Naive thymus-derived CD8-positive, alpha-beta T cell (primary cell): ENCODE measurements at regions not wholly inside any gene's neighbourhood (a gene's known extent, or its start where the extent isn't known, plus 50 kb on each side); places are given as distances from the start of the nearest gene placed in this dataset.

Experiments used
- ATAC-seq, 2 donors: fragments of 150-1000 bp; cut with Tn5 transposase in 1 of 2; sonication (Bioruptor Pico), chemical (Tn5 transposase) in 1 of 2; 1 replicate in 1 of 2; 2 replicates in 1 of 2; pipeline ENCODE4 v1.10.0; 2021; ENCODE audit warnings: mild to moderate bottlenecking in 2 of 2, moderate library complexity in 2 of 2
- POLR2A ChIA-PET: fragments of 350-600 bp; sonication (Branson Sonifier 250); formaldehyde crosslinking; loops from one replicate; lab custom pipeline; 2021; ENCODE audit warnings: antibody characterized with exemption; lab: Charles Lee
- DNase-seq, 10 donors: peaks; one replicate each; pipeline versions ENCODE4 v3.0.0 to v3.0.0-alpha.2; 2020 to 2022
- H3K27ac Mint-ChIP-seq, 10 donors: one replicate each; pipeline ENCODE4 v1.8.0; 2020 to 2022; ENCODE audit warnings: mild to moderate bottlenecking in 10 of 10, mixed read lengths in 10 of 10, moderate library complexity in 4 of 10, inconsistent platforms in 1 of 10
- H3K27me3 Mint-ChIP-seq, 5 donors: one replicate each; pipeline ENCODE4 v1.8.0; 2021 to 2022; ENCODE audit warnings: mixed read lengths in 5 of 5
- H3K36me3 Mint-ChIP-seq, 3 donors: one replicate each; pipeline ENCODE4 v1.8.0; 2020 to 2022; ENCODE audit warnings: mixed read lengths in 3 of 3, mild to moderate bottlenecking in 2 of 3, inconsistent platforms in 1 of 3
- H3K4me1 Mint-ChIP-seq, 4 donors: one replicate each; pipeline ENCODE4 v1.8.0; 2021 to 2022; ENCODE audit warnings: mixed read lengths in 4 of 4
- H3K4me3 Mint-ChIP-seq, 10 donors: one replicate each; pipeline ENCODE4 v1.8.0; 2020 to 2022; ENCODE audit warnings: mild to moderate bottlenecking in 10 of 10, mixed read lengths in 10 of 10, moderate library complexity in 6 of 10, inconsistent platforms in 1 of 10
- H3K9me3 Mint-ChIP-seq, 9 donors: one replicate each; pipeline ENCODE4 v1.8.0; 2020 to 2022; ENCODE audit warnings: mixed read lengths in 9 of 9, mild to moderate bottlenecking in 3 of 9, inconsistent platforms in 1 of 9, moderate library complexity in 1 of 9

DNA sequence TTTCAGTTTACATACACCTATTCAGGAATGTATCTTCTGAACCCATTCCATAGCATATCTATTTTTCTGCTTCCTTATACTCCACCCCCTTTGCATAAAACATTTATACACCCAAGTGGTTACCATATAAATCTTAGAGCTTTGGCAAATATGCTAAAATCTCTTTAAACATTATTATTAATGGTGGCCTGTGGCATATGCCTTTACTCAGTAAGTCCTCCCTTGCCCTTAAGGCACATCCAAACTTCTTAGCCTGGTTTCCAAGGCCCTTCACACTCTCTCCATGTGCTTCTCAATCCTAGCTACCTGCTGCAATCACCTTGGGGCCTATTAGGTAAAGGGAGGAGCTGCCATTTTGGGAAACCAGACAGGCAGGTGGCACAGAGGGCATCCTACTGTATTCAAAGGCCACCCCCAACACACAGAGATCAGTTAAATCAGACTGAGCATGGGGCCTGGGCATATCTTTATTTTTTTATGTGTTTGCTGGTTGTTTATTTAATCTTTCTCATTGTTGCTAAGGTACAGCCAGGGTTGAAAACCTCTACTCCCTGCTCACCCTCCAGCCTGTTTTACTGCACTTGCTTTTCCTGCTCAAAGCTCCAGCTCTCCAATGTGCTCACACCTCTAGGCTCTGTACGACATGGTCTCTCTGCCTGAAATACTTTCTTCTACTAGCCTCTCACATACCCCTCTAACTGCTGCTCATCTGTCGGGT lies 242.8 kb upstream of the HNRNPA3 start:
- POLR2A ChIA-PET: no interaction called here
- peaks cover 0 to 3% (median 0%) of the 10 kb centered on the region in 5 donors for H3K27me3 Mint-ChIP-seq
- ATAC-seq (no peak), DNase-seq (no peak)
- no peak overlapping the region for H3K4me3 Mint-ChIP-seq
- H3K4me1 Mint-ChIP-seq: peaks cover 0 to under 1% (median 0%) of the 10 kb centered on the region in 4 donors
- no peaks in the 10 kb centered on the region for H3K9me3 Mint-ChIP-seq
- no peaks in the 10 kb centered on the region for H3K36me3 Mint-ChIP-seq
- H3K27ac Mint-ChIP-seq: no peak overlapping the region

DNA sequence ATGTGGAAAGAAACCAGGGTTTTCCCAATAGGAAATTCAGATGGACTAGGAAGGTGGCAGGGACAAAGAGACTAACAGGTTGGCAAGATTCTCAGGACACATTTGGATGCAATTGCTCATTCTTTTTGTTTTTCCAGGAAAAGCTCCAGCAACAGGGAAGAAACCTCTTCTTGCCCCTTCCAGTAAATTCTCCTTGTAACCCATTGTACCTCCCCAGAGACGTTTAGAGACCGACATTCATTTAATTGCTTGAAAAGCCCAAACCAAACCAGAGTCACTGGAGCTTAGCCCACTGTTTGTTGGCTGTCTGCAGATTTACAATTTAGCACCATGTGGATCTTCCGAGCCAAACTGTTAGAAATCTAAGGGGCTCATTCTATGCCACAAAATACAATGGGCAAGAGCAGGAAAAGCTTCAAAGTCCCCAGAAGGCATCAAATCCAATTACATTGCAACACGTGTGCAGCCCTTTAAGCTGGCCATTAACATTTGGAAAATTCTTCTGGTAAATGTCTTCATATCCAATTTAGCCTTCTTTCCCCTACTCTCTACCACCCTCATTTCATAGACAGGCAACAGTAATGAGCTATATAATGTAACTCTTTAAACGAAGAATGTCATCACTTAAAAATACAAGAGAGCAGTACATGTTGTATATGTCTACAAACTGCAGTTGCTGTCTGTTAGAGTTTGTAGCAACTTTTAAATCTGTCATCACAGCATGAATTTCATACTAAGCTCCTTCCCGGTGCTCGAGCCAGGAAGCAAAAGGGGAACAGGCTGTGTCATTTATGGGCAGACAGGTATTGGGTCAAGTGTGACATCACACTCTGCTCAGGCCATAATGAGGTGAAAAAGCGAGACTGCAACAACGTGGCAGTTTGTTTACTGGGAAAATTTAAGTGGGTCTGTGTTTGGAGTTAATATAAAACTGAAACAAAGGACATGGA lies 235.6 kb upstream of the HNRNPA3 start:
- Mint-ChIP-seq H3K4me3 (no peak overlapping the region), H3K27ac (no peak overlapping the region), H3K4me1 (peaks cover 0 to 2% (median 0%) of the 10 kb centered on the region in 4 donors), H3K36me3 (no peaks in the 10 kb centered on the region), H3K27me3 (peaks cover 0 to 3% (median 2%) of the 10 kb centered on the region in 5 donors), H3K9me3 (no peaks in the 10 kb centered on the region)
- DNase-seq (no peak), ATAC-seq (no peak)
- POLR2A ChIA-PET: no interaction called here

DNA sequence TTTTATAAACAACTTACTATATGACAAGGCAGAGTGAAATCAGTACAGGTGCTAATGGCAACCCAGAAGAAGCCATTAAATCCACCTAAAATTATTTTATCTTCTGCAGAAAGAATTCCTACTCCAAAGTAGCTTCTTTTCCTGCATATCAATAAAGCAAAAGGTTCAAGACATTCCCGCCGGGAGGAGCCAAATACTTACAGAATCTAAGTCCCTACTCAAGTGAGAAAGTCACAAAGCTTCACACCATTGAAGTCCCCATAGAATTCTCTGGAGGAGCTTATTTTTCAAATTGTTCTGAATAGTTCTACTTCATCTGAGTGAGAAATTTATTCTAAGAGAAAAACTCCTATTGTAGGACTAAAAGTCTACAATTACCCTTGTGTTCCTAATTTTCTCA lies 233.7 kb upstream of the HNRNPA3 start:
- DNase-seq (no peak), ATAC-seq (no peak)
- Mint-ChIP-seq H3K4me1 (peaks cover 0 to 2% (median 0%) of the 10 kb centered on the region in 4 donors), H3K4me3 (no peak overlapping the region), H3K9me3 (no peaks in the 10 kb centered on the region), H3K27me3 (peaks cover 0 to 5% (median 2%) of the 10 kb centered on the region in 5 donors), H3K27ac (no peak overlapping the region), H3K36me3 (no peaks in the 10 kb centered on the region)
- POLR2A ChIA-PET: interaction anchor here (0.6 kb wide), 1 partner anchor 1749 kb away, joined by 3 read pairs; no protein-coding TSS in a partner anchor

DNA sequence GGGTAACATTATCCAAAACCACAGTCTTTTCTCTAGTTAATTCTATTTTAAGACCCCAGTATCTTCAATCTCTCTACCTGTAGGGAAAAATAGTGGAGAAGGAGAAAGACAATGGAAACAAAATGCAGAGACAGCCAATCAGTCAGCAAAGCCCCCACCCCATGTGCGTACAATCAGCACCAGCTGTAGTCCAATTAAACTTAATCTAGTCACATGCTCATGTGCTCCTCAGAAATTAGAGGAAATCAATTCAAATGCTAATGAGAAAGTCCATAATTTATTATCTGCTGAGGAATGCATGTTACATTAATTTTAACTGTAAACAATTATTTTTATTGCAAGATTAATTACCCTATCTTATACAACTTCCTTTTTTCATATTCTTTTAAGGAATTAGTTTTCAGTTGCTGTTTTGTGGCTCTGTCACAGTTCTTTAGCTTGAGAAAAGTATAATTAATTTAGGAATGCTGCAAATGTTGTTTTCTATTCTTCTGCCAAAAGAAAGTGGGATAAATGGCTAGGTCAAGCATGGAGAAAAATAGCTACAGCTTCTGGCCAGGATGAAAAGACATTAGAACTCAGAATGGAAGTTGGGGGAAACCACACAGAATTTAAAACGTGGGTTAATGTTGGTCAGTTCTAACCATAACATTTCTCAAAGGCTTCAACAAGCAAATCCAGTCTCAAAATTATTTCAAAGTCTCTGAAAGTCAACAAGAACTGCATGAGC lies 232.4 kb upstream of the HNRNPA3 start:
- Mint-ChIP-seq H3K27ac (no peak overlapping the region), H3K9me3 (no peaks in the 10 kb centered on the region), H3K36me3 (no peaks in the 10 kb centered on the region), H3K4me1 (no peaks in the 10 kb centered on the region), H3K27me3 (peaks cover 0 to 8% (median 5%) of the 10 kb centered on the region in 5 donors), H3K4me3 (no peak overlapping the region)
- DNase-seq (no peak), ATAC-seq (no peak)
- POLR2A ChIA-PET: no interaction called here

DNA sequence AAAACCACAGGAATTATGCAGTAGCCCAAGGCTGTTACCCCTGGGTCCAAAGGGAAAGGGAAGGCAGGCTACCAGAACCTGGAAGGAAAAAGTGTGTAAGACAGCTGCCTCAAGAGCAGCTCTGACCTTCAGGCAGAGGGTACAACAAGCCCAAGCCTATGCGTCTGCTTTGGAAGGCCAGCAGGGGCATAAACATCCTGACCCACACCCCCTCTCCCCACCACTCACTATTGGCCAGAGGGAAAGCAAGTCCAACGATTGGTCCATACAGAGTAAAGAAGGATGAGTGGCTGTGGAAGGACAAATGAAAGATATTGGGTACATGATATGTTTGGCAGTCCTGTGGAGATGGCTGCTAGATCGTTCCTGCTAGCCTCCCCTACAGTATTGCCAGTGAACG lies 227.6 kb upstream of the HNRNPA3 start:
- Mint-ChIP-seq H3K4me1 (peaks cover 0 to 2% (median 0%) of the 10 kb centered on the region in 4 donors), H3K9me3 (no peaks in the 10 kb centered on the region)

DNA sequence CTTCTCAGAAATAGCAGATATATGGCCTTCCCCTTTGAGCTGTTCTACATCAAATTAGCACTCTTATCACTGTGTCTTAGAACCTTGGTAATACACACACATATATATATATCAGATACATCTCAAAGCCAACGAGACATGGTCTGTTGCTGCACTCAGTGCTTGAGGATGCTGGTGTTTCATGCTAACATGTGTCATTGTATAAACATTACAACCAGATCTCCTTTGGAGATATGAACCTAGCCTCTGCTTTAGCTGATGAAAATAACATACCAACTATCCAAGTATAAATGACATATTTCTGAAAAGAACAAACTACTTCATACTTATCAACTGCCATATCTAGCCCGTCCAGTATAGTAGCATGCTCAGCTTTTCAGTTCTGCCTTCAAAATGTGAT lies 226.7 kb upstream of the HNRNPA3 start:
- Mint-ChIP-seq H3K9me3 (peaks cover 0 to 2% (median 0%) of the 10 kb centered on the region in 9 donors), H3K27ac (no peak overlapping the region), H3K4me3 (no peak overlapping the region), H3K27me3 (peaks cover 0 to 10% (median 7%) of the 10 kb centered on the region in 5 donors), H3K36me3 (no peaks in the 10 kb centered on the region), H3K4me1 (peaks cover 0 to 2% (median 0%) of the 10 kb centered on the region in 4 donors)
- POLR2A ChIA-PET: no interaction called here
- DNase-seq: no peak
- ATAC-seq: no peak

More for the DNA sequence above, 227.6 kb upstream of the HNRNPA3 start:
- DNase-seq (no peak), ATAC-seq (no peak)
- no peak overlapping the region for H3K4me3 Mint-ChIP-seq
- peaks cover 0 to 11% (median 6%) of the 10 kb centered on the region in 5 donors for H3K27me3 Mint-ChIP-seq
- POLR2A ChIA-PET: interaction anchor here (0.6 kb wide), 1 partner anchor 131 kb away, joined by 6 read pairs; no protein-coding TSS in a partner anchor
- H3K36me3 Mint-ChIP-seq: no peaks in the 10 kb centered on the region
- no peak overlapping the region for H3K27ac Mint-ChIP-seq

DNA sequence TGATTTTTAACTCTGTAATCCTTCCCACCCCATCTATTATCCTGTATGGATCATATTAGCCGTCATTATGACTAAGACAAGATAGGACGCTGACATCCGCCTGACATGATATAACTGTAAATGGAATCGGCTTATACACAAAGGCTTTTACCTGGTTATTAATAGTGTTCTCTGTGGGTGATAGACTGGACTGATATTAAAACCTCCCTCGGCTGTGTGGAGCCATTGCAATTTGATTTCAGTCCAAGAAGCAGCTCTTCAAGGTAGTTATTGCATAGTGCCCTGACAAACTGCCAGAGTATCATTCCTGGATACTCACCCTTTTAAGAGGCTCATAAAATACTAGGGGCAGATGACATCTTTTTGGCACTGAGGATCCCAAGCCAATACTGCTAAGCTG lies 226.1 kb upstream of the HNRNPA3 start:
- Mint-ChIP-seq H3K4me3 (no peak overlapping the region), H3K9me3 (peaks cover 0 to 4% (median 0%) of the 10 kb centered on the region in 9 donors), H3K4me1 (peaks cover 0 to 2% (median 0%) of the 10 kb centered on the region in 4 donors), H3K27me3 (peaks cover 0 to 10% (median 8%) of the 10 kb centered on the region in 5 donors), H3K36me3 (no peaks in the 10 kb centered on the region), H3K27ac (no peak overlapping the region)
- ATAC-seq (no peak), DNase-seq (no peak)
- POLR2A ChIA-PET: no interaction called here

DNA sequence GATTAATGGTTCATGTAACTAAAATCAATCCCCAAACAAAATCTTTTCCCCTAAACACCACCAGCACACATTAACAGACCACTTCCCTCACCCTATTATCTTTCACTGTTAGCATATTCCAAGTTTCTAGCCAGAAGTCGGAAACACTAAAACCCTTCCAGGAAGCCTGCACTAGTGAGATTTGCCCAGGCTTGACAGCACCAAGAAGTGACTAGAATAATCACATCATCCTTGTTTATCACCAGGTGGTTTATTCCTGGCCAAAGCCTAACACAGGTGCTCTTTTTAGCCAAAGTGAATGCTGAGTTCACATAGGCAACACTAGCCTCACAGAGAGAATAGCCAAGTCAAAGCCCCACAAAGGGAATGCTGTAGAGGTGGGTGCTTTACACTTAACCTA lies 221.2 kb upstream of the HNRNPA3 start:
- Mint-ChIP-seq H3K27me3 (peaks cover 0 to 6% (median 3%) of the 10 kb centered on the region in 5 donors), H3K9me3 (peaks cover 0 to 10% (median 0%) of the 10 kb centered on the region in 9 donors), H3K27ac (no peak overlapping the region), H3K4me3 (no peak overlapping the region), H3K4me1 (peaks cover 0 to 6% (median 3%) of the 10 kb centered on the region in 4 donors), H3K36me3 (no peaks in the 10 kb centered on the region)
- ATAC-seq: no peak
- POLR2A ChIA-PET: no interaction called here
- no peak for DNase-seq

DNA sequence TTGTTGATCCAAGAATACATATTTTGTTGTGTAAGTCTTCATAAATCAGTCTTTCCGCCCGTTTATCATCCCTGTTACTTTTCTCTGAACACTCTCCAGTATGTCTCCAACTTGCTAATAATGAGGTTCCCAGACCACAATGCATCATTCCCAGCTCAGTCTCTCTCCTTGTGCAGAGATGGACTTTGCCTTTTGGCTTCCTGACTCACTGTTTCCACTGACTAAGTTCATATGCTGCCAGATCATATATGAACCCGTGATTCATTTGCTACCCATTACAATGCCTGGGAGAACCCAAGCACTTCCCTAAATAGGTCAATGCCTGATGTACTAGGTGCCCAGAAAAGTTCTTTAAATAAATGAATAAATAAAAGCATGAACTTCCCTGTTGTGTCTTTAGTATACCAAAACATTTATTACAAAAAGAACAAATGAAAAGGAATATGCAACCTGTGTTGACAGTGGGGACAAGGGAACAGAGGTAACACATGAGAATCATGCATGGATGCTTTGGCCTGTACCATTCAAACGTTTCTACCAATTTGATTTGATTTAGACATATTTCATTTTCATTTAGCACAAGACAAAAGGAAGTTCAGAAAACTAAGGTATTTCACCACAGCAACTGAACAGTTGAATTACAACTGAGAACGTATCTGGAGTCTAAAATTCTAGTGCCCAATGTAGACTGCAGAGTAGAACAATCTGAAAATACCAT lies 215.4 kb upstream of the HNRNPA3 start:
- Mint-ChIP-seq H3K36me3 (no peaks in the 10 kb centered on the region), H3K9me3 (peaks cover 0 to 5% (median 0%) of the 10 kb centered on the region in 9 donors), H3K27ac (peak overlapping the region in 9 of 10 donors; percentile 29 to 91 (median 68)), H3K4me1 (peaks cover 6 to 24% (median 17%) of the 10 kb centered on the region in 4 donors), H3K4me3 (peak overlapping the region in 8 of 10 donors; percentile 6 to 75 (median 50)), H3K27me3 (no peaks in the 10 kb centered on the region)
- ATAC-seq: peak; percentile 68 to 76
- POLR2A ChIA-PET: no interaction called here
- DNase-seq: peak in 3 of 10 donors; percentile 15 to 37 (median 27)

DNA sequence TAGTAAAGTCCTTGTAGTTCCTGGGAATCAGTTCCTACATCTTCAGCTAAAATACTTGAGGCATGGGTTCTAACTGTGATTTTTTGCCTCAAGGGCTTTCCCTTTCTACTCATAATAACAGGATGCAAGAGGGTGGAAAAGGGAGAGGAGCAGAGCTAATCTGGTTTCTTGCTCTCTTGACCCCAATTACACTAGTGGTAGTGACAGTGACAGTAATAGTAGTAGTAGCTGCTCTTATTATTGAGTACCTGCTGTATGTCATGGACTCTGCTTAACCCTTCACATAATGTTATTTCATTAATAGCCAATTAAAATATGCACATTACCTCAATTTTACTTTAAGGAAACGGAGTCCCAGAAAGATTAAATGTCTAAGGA lies 214.8 kb upstream of the HNRNPA3 start:
- ATAC-seq (peak; percentile 12 to 33), DNase-seq (peak in 1 of 10 donors; percentile 4)
- no peaks in the 10 kb centered on the region for H3K36me3 Mint-ChIP-seq
- peaks cover 6 to 24% (median 17%) of the 10 kb centered on the region in 4 donors for H3K4me1 Mint-ChIP-seq
- POLR2A ChIA-PET: no interaction called here
- peaks cover 0 to 2% (median 0%) of the 10 kb centered on the region in 5 donors for H3K27me3 Mint-ChIP-seq
- H3K27ac Mint-ChIP-seq: peak overlapping the region in 8 of 10 donors; percentile 58 to 91 (median 70)
- peaks cover 0 to 5% (median 0%) of the 10 kb centered on the region in 9 donors for H3K9me3 Mint-ChIP-seq
- peak overlapping the region in 5 of 10 donors; percentile 6 to 74 (median 55) for H3K4me3 Mint-ChIP-seq

DNA sequence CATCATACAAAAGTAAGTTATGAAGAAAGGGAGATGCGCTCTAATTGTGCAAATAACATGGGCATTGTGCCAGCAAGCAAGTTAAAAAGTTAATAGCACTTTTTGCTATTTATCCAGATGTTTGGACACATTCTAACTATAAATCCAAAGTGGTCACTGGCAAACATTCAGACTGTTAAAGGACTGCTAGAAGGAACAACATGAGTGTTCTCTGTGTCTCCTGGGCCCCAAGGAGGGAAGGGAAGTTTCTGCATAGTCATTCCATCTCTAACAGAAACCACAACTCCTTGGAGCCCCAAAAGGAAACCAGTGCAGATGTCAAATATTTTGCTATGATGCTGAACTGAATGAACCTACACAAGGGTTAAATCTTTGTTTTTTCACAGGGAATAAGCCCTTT lies 213.3 kb upstream of the HNRNPA3 start:
- peaks cover 0 to 3% (median 0%) of the 10 kb centered on the region in 5 donors for H3K27me3 Mint-ChIP-seq
- no peak overlapping the region for H3K4me3 Mint-ChIP-seq
- H3K27ac Mint-ChIP-seq: no peak overlapping the region
- peaks cover 6 to 24% (median 17%) of the 10 kb centered on the region in 4 donors for H3K4me1 Mint-ChIP-seq
- no peak for ATAC-seq
- peaks cover 0 to 2% (median 0%) of the 10 kb centered on the region in 9 donors for H3K9me3 Mint-ChIP-seq
- POLR2A ChIA-PET: no interaction called here
- DNase-seq: no peak
- H3K36me3 Mint-ChIP-seq: no peaks in the 10 kb centered on the region
